ENCODE measurements at regions not wholly inside any gene's neighbourhood (a gene's known extent, or its start where the extent isn't known, plus 50 kb on each side); places are given as distances from the start of the nearest gene placed in this dataset.

DNA sequence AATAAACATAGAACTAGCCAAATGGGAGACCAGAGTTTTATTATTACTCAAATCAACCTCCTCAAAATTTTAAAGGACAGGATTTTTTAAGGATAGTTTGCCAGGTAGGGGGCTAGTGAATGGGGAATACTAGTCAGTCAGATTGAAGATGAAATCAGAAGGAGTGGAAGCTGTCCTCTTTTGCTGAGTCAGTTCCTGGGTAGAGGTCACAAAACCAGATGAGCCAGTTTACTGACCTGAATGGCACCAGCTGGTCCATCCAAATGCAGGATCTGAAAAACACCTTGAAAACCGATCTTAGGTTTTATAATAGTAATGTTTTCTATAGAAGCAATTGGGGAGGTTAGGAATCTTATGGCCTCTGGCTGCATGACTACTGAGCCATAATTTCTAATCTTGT lies 558.2 kb downstream of the PKHD1 start (continued):
- no peak for TF ChIP-seq ZNF207 (IDR thresholded peaks at IDR 0.05; ENCODE audit: borderline replicate concordance)

DNA sequence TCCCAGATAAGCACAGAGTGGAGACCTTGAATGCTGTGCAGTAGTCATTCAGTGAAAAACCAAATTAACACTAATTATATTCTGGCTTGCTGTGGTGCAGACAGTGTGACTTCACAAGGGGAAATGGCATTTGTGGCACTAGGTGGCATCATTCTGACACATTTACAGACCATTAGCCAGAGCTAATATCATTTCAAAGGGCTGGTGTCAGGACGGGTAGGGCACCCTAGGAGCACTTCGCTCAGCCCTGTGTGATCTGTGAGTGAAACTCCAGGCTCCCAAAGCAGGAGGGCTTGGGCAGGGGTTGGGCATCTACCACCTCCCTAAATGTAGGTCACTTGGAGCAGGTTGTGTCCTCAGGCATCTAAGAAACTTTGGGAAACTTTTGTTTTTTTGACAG lies 555.8 kb downstream of the PKHD1 start:
- Histone ChIP-seq H3K4me2 (ENCODE audit: control insufficient read depth, insufficient read depth) (no peak overlapping the region), H3K4me3 (no peak overlapping the region), H3K9me3 (replicated peaks; ENCODE audit: control insufficient read depth, insufficient read depth, low read length) (no peaks in the 10 kb centered on the region), H3K79me2 (ENCODE audit: control insufficient read depth, insufficient read depth, low read length) (no peaks in the 10 kb centered on the region), H3K4me1 (ENCODE audit: control insufficient read depth, insufficient read depth, low read length) (no peaks in the 10 kb centered on the region), H3K27me3 (replicated peaks in 1 of 2; ENCODE audit: control insufficient read depth in 2 of 2, insufficient read depth in 2 of 2, low read length in 1 of 2) (no peaks in the 10 kb centered on the region), H2AFZ (ENCODE audit: control insufficient read depth, low read depth, low read length) (no peak overlapping the region), H3K9ac (ENCODE audit: control insufficient read depth, insufficient read depth, low read length) (no peak overlapping the region), H3K36me3 (ENCODE audit: control insufficient read depth in 2 of 2, insufficient read depth in 2 of 2, low read length in 1 of 2) (no peaks in the 10 kb centered on the region), H4K20me1 (ENCODE audit: control insufficient read depth, insufficient read depth) (no peaks in the 10 kb centered on the region), H3K27ac (ENCODE audit: control insufficient read depth, insufficient read depth) (no peak overlapping the region)
- POLR2A ChIA-PET, result no interaction called here
- CTCF ChIA-PET, result interaction anchor here (0.9 to 1.4 kb wide), 4 partner anchors 36 to 429 kb away, joined by 3 to 5 read pairs (median 4); no protein-coding TSS in a partner anchor
- DNase-seq (ENCODE audit: low read depth, low spot score) (peak; percentile 4), ATAC-seq (peak; percentile 94), FAIRE-seq (no peak)
- no TSS peak for BruUV-seq (replicated peaks)
- intact Hi-C loops (cut with micrococcal nuclease; ENCODE audit: unreplicated experiment), result no loop called here
- SMC1A ChIA-PET (ENCODE audit: uncharacterized antibody, unreplicated experiment), result no interaction called here
- WGBS (ENCODE audit: insufficient coverage, insufficient replicate concordance, low lambda C conversion rate, missing lambda C conversion rate), result 22% methylated on average over 2 of the region's 2 CpGs
- in situ Hi-C loops (cut with MboI), result no loop called here
- RAD21 ChIA-PET (ENCODE audit: unreplicated experiment), result no interaction called here
- TF ChIP-seq, protein P1, sequence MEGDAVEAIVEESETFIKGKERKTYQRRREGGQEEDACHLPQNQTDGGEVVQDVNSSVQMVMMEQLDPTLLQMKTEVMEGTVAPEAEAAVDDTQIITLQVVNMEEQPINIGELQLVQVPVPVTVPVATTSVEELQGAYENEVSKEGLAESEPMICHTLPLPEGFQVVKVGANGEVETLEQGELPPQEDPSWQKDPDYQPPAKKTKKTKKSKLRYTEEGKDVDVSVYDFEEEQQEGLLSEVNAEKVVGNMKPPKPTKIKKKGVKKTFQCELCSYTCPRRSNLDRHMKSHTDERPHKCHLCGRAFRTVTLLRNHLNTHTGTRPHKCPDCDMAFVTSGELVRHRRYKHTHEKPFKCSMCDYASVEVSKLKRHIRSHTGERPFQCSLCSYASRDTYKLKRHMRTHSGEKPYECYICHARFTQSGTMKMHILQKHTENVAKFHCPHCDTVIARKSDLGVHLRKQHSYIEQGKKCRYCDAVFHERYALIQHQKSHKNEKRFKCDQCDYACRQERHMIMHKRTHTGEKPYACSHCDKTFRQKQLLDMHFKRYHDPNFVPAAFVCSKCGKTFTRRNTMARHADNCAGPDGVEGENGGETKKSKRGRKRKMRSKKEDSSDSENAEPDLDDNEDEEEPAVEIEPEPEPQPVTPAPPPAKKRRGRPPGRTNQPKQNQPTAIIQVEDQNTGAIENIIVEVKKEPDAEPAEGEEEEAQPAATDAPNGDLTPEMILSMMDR (IDR thresholded peaks at IDR 0.05 in 2 of 3, conservative IDR thresholded peaks at IDR 0.05 in 1 of 3; ENCODE audit: control insufficient read depth in 2 of 3, extremely low read depth in 1 of 3, insufficient read depth in 1 of 3, low read depth in 3 of 3, low read length in 3 of 3), result peak in 2 of 3 experiments; percentile 6 to 8; a peak in 1 of 6 replicates
- TF ChIP-seq ZNF24 (IDR thresholded peaks at IDR 0.05), result no peak

DNA sequence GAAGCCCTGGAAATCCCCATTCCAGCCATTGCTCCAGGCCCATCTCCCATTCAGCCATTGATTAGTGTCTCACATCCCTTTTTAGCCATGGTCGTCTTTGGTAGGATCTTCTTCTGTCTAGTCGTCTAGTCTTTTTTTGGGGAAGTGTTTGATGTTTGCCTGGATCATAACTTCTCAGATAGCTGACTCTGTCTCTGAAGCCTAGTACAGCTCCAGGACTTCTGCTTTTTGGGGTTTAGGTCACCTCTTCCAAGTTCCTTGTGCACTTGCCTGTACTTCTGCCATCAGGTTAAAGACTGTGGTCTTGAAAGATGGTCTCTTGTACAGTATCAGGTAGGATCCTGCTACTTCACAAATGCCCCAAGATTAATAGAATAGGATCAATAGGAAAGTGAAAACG lies 553.5 kb downstream of the PKHD1 start:
- H3K9me3 ChIP-seq (replicated peaks; ENCODE audit: control insufficient read depth, insufficient read depth, low read length), result no peaks in the 10 kb centered on the region
- WGBS (ENCODE audit: insufficient coverage, insufficient replicate concordance, low lambda C conversion rate, missing lambda C conversion rate), result 22% methylated on average over 3 of the region's 3 CpGs
- FAIRE-seq (no peak), ATAC-seq (no peak), DNase-seq (ENCODE audit: low read depth, low spot score) (no peak)
- POLR2A ChIA-PET, result no interaction called here
- H3K27ac ChIP-seq (ENCODE audit: control insufficient read depth, insufficient read depth), result no peak overlapping the region
- BruUV-seq (replicated peaks), result no TSS peak
- peak; percentile 33; the same call in 1 of the 2 replicates for TF ChIP-seq SPI1 (IDR thresholded peaks at IDR 0.05; ENCODE audit: borderline replicate concordance, insufficient read depth, low read depth, low read length)
- TF ChIP-seq ZNF384 (IDR thresholded peaks at IDR 0.05; ENCODE audit: borderline replicate concordance, low read depth, low read length), result no peak
- TF ChIP-seq, protein P2, sequence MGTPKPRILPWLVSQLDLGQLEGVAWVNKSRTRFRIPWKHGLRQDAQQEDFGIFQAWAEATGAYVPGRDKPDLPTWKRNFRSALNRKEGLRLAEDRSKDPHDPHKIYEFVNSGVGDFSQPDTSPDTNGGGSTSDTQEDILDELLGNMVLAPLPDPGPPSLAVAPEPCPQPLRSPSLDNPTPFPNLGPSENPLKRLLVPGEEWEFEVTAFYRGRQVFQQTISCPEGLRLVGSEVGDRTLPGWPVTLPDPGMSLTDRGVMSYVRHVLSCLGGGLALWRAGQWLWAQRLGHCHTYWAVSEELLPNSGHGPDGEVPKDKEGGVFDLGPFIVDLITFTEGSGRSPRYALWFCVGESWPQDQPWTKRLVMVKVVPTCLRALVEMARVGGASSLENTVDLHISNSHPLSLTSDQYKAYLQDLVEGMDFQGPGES (IDR thresholded peaks at IDR 0.05), result no peak
- no peak for TF ChIP-seq ZNF207 (IDR thresholded peaks at IDR 0.05; ENCODE audit: borderline replicate concordance)
- TF ChIP-seq, protein P3, sequence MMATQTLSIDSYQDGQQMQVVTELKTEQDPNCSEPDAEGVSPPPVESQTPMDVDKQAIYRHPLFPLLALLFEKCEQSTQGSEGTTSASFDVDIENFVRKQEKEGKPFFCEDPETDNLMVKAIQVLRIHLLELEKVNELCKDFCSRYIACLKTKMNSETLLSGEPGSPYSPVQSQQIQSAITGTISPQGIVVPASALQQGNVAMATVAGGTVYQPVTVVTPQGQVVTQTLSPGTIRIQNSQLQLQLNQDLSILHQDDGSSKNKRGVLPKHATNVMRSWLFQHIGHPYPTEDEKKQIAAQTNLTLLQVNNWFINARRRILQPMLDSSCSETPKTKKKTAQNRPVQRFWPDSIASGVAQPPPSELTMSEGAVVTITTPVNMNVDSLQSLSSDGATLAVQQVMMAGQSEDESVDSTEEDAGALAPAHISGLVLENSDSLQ (IDR thresholded peaks at IDR 0.05), result no peak
- TF ChIP-seq RBBP5 (conservative IDR thresholded peaks at IDR 0.05), result no peak
- TF ChIP-seq WRNIP1 (IDR thresholded peaks at IDR 0.05; ENCODE audit: borderline replicate concordance, low read depth, low read length), result no peak
- no peaks in the 10 kb centered on the region for H3K79me2 ChIP-seq (ENCODE audit: control insufficient read depth, insufficient read depth, low read length)
- no peaks in the 10 kb centered on the region for H3K36me3 ChIP-seq (ENCODE audit: control insufficient read depth in 2 of 2, insufficient read depth in 2 of 2, low read length in 1 of 2)
- H3K27me3 ChIP-seq (replicated peaks in 1 of 2; ENCODE audit: control insufficient read depth in 2 of 2, insufficient read depth in 2 of 2, low read length in 1 of 2), result no peaks in the 10 kb centered on the region
- H2AFZ ChIP-seq (ENCODE audit: control insufficient read depth, low read depth, low read length), result no peak overlapping the region
- H3K4me3 ChIP-seq, result no peak overlapping the region
- CTCF ChIA-PET, result interaction anchor here (0.9 to 1.9 kb wide), 2 partner anchors 12 to 39 kb away, joined by 3 to 4 read pairs; no protein-coding TSS in a partner anchor
- H3K4me1 ChIP-seq (ENCODE audit: control insufficient read depth, insufficient read depth, low read length), result no peaks in the 10 kb centered on the region
- SMC1A ChIA-PET (ENCODE audit: uncharacterized antibody, unreplicated experiment), result interaction anchor here (1.2 to 2.1 kb wide), 3 partner anchors 11 to 59 kb away, joined by 4 to 6 read pairs (median 4); no protein-coding TSS in a partner anchor
- no peak overlapping the region for H3K4me2 ChIP-seq (ENCODE audit: control insufficient read depth, insufficient read depth)
- intact Hi-C loops (cut with micrococcal nuclease; ENCODE audit: unreplicated experiment), result no loop called here
- RAD21 ChIA-PET (ENCODE audit: unreplicated experiment), result no interaction called here
- H4K20me1 ChIP-seq (ENCODE audit: control insufficient read depth, insufficient read depth), result no peaks in the 10 kb centered on the region
- no peak overlapping the region for H3K9ac ChIP-seq (ENCODE audit: control insufficient read depth, insufficient read depth, low read length)
- in situ Hi-C loops (cut with MboI), result no loop called here

Data from GM12878 (cell line).